H9 (cell line): ENCODE measurements at regions not wholly inside any gene's neighbourhood (a gene's known extent, or its start where the extent isn't known, plus 50 kb on each side); places are given as distances from the start of the nearest gene placed in this dataset.

ENCODE experiments used
- DNase-seq: peaks from one replicate; pipeline ENCODE4 v3.0.0-alpha.2; 2017
- H2AFZ ChIP-seq: one replicate; pipeline ENCODE4 v1.6.1; 2013; ENCODE audit warnings: mild to moderate bottlenecking, low read length, control low read depth, moderate library complexity
- H2AK5ac ChIP-seq: 2 replicates; pipeline ENCODE4 v1.6.1; 2013; ENCODE audit warnings: low read length, control low read depth, mixed read lengths; ENCODE audit not compliant: insufficient read length
- H2BK120ac ChIP-seq: one replicate; pipeline ENCODE4 v1.6.1; 2013; ENCODE audit warnings: low read depth, mild to moderate bottlenecking, low read length, control low read depth, inconsistent platforms; ENCODE audit not compliant: poor library complexity, severe bottlenecking
- H2BK12ac ChIP-seq: 2 replicates; pipeline ENCODE4 v1.6.1; 2013; ENCODE audit warnings: low read length, control low read depth, mixed read lengths, low read depth; ENCODE audit not compliant: insufficient read length
- H2BK15ac ChIP-seq: 2 replicates; pipeline ENCODE4 v1.6.1; 2013; ENCODE audit warnings: low read depth, low read length, control low read depth
- H2BK20ac ChIP-seq: one replicate; pipeline ENCODE4 v1.6.1; 2013; ENCODE audit warnings: low read depth, mild to moderate bottlenecking, low read length, control low read depth, inconsistent platforms; ENCODE audit not compliant: poor library complexity, severe bottlenecking
- H2BK5ac ChIP-seq: 2 replicates; pipeline ENCODE4 v1.6.1; 2013; ENCODE audit warnings: low read length, control low read depth, mixed read lengths; ENCODE audit not compliant: insufficient read length
- H3K14ac ChIP-seq: 2 replicates; pipeline ENCODE4 v1.6.1; 2013; ENCODE audit warnings: low read length, control low read depth; ENCODE audit not compliant: insufficient read depth
- H3K18ac ChIP-seq: 2 replicates; pipeline ENCODE4 v1.6.1; 2013; ENCODE audit warnings: low read depth, mild to moderate bottlenecking, mixed read lengths, low read length, control low read depth; ENCODE audit not compliant: insufficient read length
- H3K23ac ChIP-seq: 2 replicates; pipeline ENCODE4 v1.6.1; 2013; ENCODE audit warnings: low read length, control low read depth, mixed read lengths, low read depth; ENCODE audit not compliant: insufficient read length
- H3K23me2 ChIP-seq: 2 replicates; pipeline ENCODE4 v1.6.1; 2013; ENCODE audit warnings: low read depth, mild to moderate bottlenecking, mixed read lengths, low read length, control low read depth; ENCODE audit not compliant: insufficient read length, poor library complexity, severe bottlenecking
- H3K27ac ChIP-seq: 2 replicates; pipeline ENCODE4 v1.5.1; 2013; ENCODE audit warnings: low read length, control low read depth, mixed read lengths, low read depth; ENCODE audit not compliant: insufficient read length
- H3K27me3 ChIP-seq: 2 replicates; pipeline ENCODE4 v1.6.1; 2013; ENCODE audit warnings: low read length, control low read depth, inconsistent platforms; ENCODE audit not compliant: insufficient read depth
- H3K4ac ChIP-seq: 2 replicates; pipeline ENCODE4 v1.6.1; 2013; ENCODE audit warnings: low read depth, mild to moderate bottlenecking, control low read depth, inconsistent platforms, low read length, moderate library complexity
- H3K4me1 ChIP-seq: 2 replicates; pipeline ENCODE4 v1.6.1; 2013; ENCODE audit warnings: low read length, control low read depth, inconsistent platforms; ENCODE audit not compliant: insufficient read depth
- H3K4me2 ChIP-seq: 2 replicates; pipeline ENCODE4 v1.6.1; 2013; ENCODE audit warnings: low read length, control low read depth, mixed read lengths; ENCODE audit not compliant: insufficient read length, insufficient read depth
- H3K56ac ChIP-seq: 2 replicates; pipeline ENCODE4 v1.6.1; 2013; ENCODE audit warnings: low read depth, mild to moderate bottlenecking, mixed read lengths, low read length, control low read depth; ENCODE audit not compliant: insufficient read length
- H3K79me1 ChIP-seq: 2 replicates; pipeline ENCODE4 v1.6.1; 2013; ENCODE audit warnings: low read depth, mild to moderate bottlenecking, moderate library complexity, low read length, control low read depth, inconsistent platforms; ENCODE audit not compliant: insufficient read depth, poor library complexity, severe bottlenecking
- H3K79me2 ChIP-seq: 2 replicates; pipeline ENCODE4 v1.6.1; 2013; ENCODE audit warnings: low read length, control low read depth, inconsistent platforms; ENCODE audit not compliant: insufficient read depth
- H3K9ac ChIP-seq: 2 replicates; pipeline ENCODE4 v1.6.1; 2013; ENCODE audit warnings: low read length, control low read depth, mixed read lengths; ENCODE audit not compliant: insufficient read length; ENCODE audit errors: extremely low read depth
- H3K9me3 ChIP-seq: one replicate; pipeline ENCODE4 v1.6.1; 2013; ENCODE audit warnings: low read depth, low read length, inconsistent platforms; ENCODE audit not compliant: control insufficient read depth
- H3T11ph ChIP-seq: one replicate; pipeline ENCODE4 v1.6.1; 2013; ENCODE audit warnings: mild to moderate bottlenecking, low read length, control low read depth, inconsistent platforms
- H4K20me1 ChIP-seq: one replicate; pipeline ENCODE4 v1.6.1; 2013; ENCODE audit not compliant: control insufficient read depth, insufficient read length, insufficient read depth
- H4K5ac ChIP-seq: 2 replicates; pipeline ENCODE4 v1.6.1; 2013; ENCODE audit warnings: low read depth, mild to moderate bottlenecking, mixed read lengths, low read length, control low read depth; ENCODE audit not compliant: insufficient read length
- H4K8ac ChIP-seq: replicated peaks from 2 replicates; pipeline ENCODE4 v1.6.1; 2013; ENCODE audit warnings: low read length, control low read depth, mixed read lengths, low read depth; ENCODE audit not compliant: insufficient read length
- H4K91ac ChIP-seq: 2 replicates; pipeline ENCODE4 v1.6.1; 2013; ENCODE audit warnings: low read depth, mild to moderate bottlenecking, moderate library complexity, mixed read lengths, low read length, control low read depth; ENCODE audit not compliant: insufficient read length
- H3K27ac Mint-ChIP-seq, 3 experiments: 2 replicates in 2 of 3; 3 replicates in 1 of 3; pipeline ENCODE4 v1.8.0; 2020 to 2021; ENCODE audit warnings: mixed read lengths in 3 of 3, mild to moderate bottlenecking in 1 of 3, moderate library complexity in 1 of 3
- H3K27me3 Mint-ChIP-seq: 2 replicates; pipeline ENCODE4 v1.8.0; 2021; ENCODE audit warnings: low read depth, mild to moderate bottlenecking, moderate library complexity, mixed read lengths
- H3K36me3 Mint-ChIP-seq, 3 experiments: 2 replicates in 2 of 3; 3 replicates in 1 of 3; pipeline ENCODE4 v1.8.0; 2020 to 2021; ENCODE audit warnings: low read depth in 3 of 3, mixed read lengths in 3 of 3; ENCODE audit not compliant: insufficient read depth in 1 of 3
- H3K4me1 Mint-ChIP-seq, 2 experiments: 2 replicates each; pipeline ENCODE4 v1.8.0; 2020; ENCODE audit warnings: mixed read lengths in 2 of 2
- H3K4me3 Mint-ChIP-seq, 2 experiments: 2 replicates in 1 of 2; 3 replicates in 1 of 2; pipeline ENCODE4 v1.8.0; 2020 to 2021; ENCODE audit warnings: mild to moderate bottlenecking in 2 of 2, mixed read lengths in 2 of 2, moderate library complexity in 1 of 2
- H3K9me3 Mint-ChIP-seq, 2 experiments: 2 replicates in 1 of 2; 3 replicates in 1 of 2; pipeline ENCODE4 v1.8.0; 2020; ENCODE audit warnings: mild to moderate bottlenecking in 2 of 2, mixed read lengths in 2 of 2, moderate library complexity in 1 of 2
- WGBS: extraction: QIAGEN DNeasy Blood & Tissue Kit; methylation state at CpG from one replicate; pipeline ENCODE4 v1.1.7; 2013; ENCODE audit warnings: missing lambda C conversion rate, low lambda C conversion rate, mixed read lengths; ENCODE audit not compliant: insufficient read length; ENCODE audit errors: extremely low coverage; 5-methylcytosine and 5-hydroxymethylcytosine counted together
- TF ChIP-seq, protein P1 (sequence below): fragments of 200-600 bp; sonication (generic); conservative IDR thresholded peaks from 3 replicates; pipeline ENCODE4 v1.8.0; 2021; ENCODE audit warnings: antibody characterized with exemption, mild to moderate bottlenecking

DNA sequence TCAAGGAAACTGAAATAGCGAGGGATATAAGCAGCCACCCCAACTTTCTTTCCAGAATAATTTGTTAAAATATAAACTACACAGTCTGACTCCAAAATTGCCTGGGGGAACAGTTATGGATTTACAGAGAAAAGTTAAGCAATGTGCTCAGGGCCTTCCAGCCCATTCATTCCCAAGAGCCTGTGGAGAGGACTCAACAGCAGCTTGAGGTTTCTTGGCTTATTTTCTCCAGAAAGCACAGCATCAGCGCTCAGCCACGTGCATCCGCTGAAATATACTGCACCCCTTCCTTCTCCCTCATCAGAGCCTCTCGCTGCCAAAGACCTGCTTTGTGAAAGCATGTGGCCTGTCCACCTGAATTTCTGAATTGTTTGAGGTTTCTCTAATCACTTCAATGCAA, 375.2 kb upstream of the VWC2 start:
- Histone ChIP-seq H3K23ac (no peak overlapping the region), H2BK15ac (no peak overlapping the region), H3K4me1 (no peaks in the 10 kb centered on the region), H3K79me2 (no peaks in the 10 kb centered on the region; the same call in 1 of the 2 replicates), H3K27me3 (no peaks in the 10 kb centered on the region), H4K20me1 (no peaks in the 10 kb centered on the region), H2AFZ (peak overlapping the region; percentile 37), H3K23me2 (no peaks in the 10 kb centered on the region), H3K14ac (no peak overlapping the region), H4K8ac (no peak overlapping the region), H3K9me3 (no peaks in the 10 kb centered on the region), H3K56ac (no peak overlapping the region), H3K4ac (no peak overlapping the region), H3K18ac (no peak overlapping the region), H3K79me1 (no peaks in the 10 kb centered on the region), H2BK12ac (no peak overlapping the region), H2BK120ac (no peak overlapping the region), H3K27ac (no peak overlapping the region), H2AK5ac (no peak overlapping the region), H4K5ac (no peak overlapping the region), H2BK5ac (no peak overlapping the region), H3K4me2 (no peak overlapping the region), H4K91ac (no peak overlapping the region), H3K9ac (no peak overlapping the region), H3T11ph (no peak overlapping the region), H2BK20ac (no peak overlapping the region)
- TF ChIP-seq, protein P1, sequence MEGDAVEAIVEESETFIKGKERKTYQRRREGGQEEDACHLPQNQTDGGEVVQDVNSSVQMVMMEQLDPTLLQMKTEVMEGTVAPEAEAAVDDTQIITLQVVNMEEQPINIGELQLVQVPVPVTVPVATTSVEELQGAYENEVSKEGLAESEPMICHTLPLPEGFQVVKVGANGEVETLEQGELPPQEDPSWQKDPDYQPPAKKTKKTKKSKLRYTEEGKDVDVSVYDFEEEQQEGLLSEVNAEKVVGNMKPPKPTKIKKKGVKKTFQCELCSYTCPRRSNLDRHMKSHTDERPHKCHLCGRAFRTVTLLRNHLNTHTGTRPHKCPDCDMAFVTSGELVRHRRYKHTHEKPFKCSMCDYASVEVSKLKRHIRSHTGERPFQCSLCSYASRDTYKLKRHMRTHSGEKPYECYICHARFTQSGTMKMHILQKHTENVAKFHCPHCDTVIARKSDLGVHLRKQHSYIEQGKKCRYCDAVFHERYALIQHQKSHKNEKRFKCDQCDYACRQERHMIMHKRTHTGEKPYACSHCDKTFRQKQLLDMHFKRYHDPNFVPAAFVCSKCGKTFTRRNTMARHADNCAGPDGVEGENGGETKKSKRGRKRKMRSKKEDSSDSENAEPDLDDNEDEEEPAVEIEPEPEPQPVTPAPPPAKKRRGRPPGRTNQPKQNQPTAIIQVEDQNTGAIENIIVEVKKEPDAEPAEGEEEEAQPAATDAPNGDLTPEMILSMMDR = no peak
- no peak for DNase-seq
- peak overlapping the region in 1 of 3 experiments; percentile 71; a peak in 1 of 7 replicates for H3K27ac Mint-ChIP-seq
- H3K9me3 Mint-ChIP-seq = no peaks in the 10 kb centered on the region
- no peak overlapping the region; a peak in 1 of 5 replicates for H3K4me3 Mint-ChIP-seq
- H3K4me1 Mint-ChIP-seq = peaks cover 0 to 2% of the 10 kb centered on the region in 2 experiments; a peak in 1 of 4 replicates
- H3K27me3 Mint-ChIP-seq = no peaks in the 10 kb centered on the region
- no peaks in the 10 kb centered on the region for H3K36me3 Mint-ChIP-seq
- WGBS = no CpG with 5 or more reads among the region's 5 CpGs
